Omental fat pad (tissue), 3 donors: ENCODE measurements at regions not wholly inside any gene's neighbourhood (a gene's known extent, or its start where the extent isn't known, plus 50 kb on each side); places are given as distances from the start of the nearest gene placed in this dataset.
"Not testable (repeated sequence)": the region's sequence is repeated elsewhere in the genome, so short reads cannot be mapped to it uniquely, and the experiment has no call there.

Source experiments
- ATAC-seq: fragments of 150-250 bp; one replicate; pipeline ENCODE4 v1.9.1; 2016; ENCODE audit warnings: mild to moderate bottlenecking, moderate library complexity; ENCODE audit not compliant: low FRiP score
- DNase-seq: peaks from one replicate; pipeline ENCODE4 v3.0.0-alpha.2; 2019; ENCODE audit warnings: low spot score
- CTCF ChIP-seq, 3 donors: fragments of 450-650 bp; IDR thresholded peaks; one replicate each; pipeline ENCODE4 v1.5.1; 2016 to 2017; ENCODE audit warnings: antibody characterized with exemption in 3 of 3, mild to moderate bottlenecking in 3 of 3, moderate library complexity in 2 of 3

GRCh38 chr11:23473782-23474181 lies 613.5 kb upstream of the CCDC179 start:
- TF ChIP-seq CTCF (IDR thresholded peaks at IDR 0.05): no peak
- no peak for ATAC-seq
- no peak for DNase-seq

GRCh38 chr11:23480736-23481135 lies 620.5 kb upstream of the CCDC179 start:
- no peak for ATAC-seq
- no peak for DNase-seq
- no peak for TF ChIP-seq CTCF (IDR thresholded peaks at IDR 0.05)

GRCh38 chr11:23484146-23484545 lies 623.9 kb upstream of the CCDC179 start:
- not testable (repeated sequence) for ATAC-seq, DNase-seq

GRCh38 chr11:23484618-23485017 lies 624.3 kb upstream of the CCDC179 start:
- not testable (repeated sequence) for DNase-seq, ATAC-seq

GRCh38 chr11:23490557-23491235 lies 630.4 kb upstream of the CCDC179 start:
- no peak for DNase-seq
- no peak for TF ChIP-seq CTCF (IDR thresholded peaks at IDR 0.05)
- no peak for ATAC-seq

GRCh38 chr11:23494981-23495380 lies 634.7 kb upstream of the CCDC179 start:
- no peak for ATAC-seq
- DNase-seq: no peak
- no peak for TF ChIP-seq CTCF (IDR thresholded peaks at IDR 0.05)

GRCh38 chr11:23496340-23496739 lies 636.1 kb upstream of the CCDC179 start:
- no peak for TF ChIP-seq CTCF (IDR thresholded peaks at IDR 0.05)
- DNase-seq (no peak), ATAC-seq (no peak)

- DNase-seq: no peak
- no peak for TF ChIP-seq CTCF (IDR thresholded peaks at IDR 0.05)
- no peak for ATAC-seq
These were observed 636.8 kb upstream of the CCDC179 start for GRCh38 chr11:23497040-23497439.
